ENCODE measurements at regions not wholly inside any gene's neighbourhood (a gene's known extent, or its start where the extent isn't known, plus 50 kb on each side); places are given as distances from the start of the nearest gene placed in this dataset.

DNA sequence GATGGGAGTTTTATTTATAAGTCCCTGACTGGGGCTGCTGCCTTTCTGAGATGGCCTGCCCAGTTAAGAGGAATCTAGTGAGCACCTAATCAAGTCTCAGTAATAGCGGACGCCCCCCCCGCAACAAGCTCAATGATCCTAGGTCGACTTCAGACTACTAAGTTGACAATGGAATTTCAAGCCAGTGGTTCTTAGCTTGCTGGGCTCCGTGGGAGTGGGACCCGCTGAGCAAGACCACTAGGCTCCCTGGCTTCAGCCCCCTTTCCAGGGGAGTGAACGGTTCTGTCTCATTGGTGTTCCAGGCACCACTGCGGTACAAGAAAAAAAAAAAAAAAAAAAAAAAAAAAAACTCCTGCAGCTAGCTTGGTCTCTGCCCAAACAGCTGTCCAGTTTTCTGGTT, 156.8 kb upstream of the CARD18 start:
- Histone ChIP-seq H3K4me2 (ENCODE audit: low read length) (no peak overlapping the region), H3K9me2 (ENCODE audit: insufficient read depth, low read length) (no peaks in the 10 kb centered on the region), H3K9me3 (ENCODE audit: low read length) (no peaks in the 10 kb centered on the region), H3K36me3 (ENCODE audit: insufficient read depth, low read length) (no peaks in the 10 kb centered on the region), H3K27ac (ENCODE audit: low read depth, low read length, poor library complexity, severe bottlenecking) (no peak overlapping the region), H3K4me1 (ENCODE audit: insufficient read depth, low read length, poor library complexity, severe bottlenecking) (no peaks in the 10 kb centered on the region), H4K20me1 (ENCODE audit: insufficient read depth, low read length) (no peaks in the 10 kb centered on the region), H3K4me3 (ENCODE audit: low read depth, low read length, poor library complexity, severe bottlenecking) (no peak overlapping the region), H3K79me2 (ENCODE audit: insufficient read depth, low read depth, low read length) (no peaks in the 10 kb centered on the region), H2AFZ (ENCODE audit: low read length) (no peak overlapping the region)
- no peak for TF ChIP-seq EZH2phosphoT487 (IDR thresholded peaks at IDR 0.05; ENCODE audit: borderline replicate concordance, low read depth, low read length)
- TF ChIP-seq, protein P1, sequence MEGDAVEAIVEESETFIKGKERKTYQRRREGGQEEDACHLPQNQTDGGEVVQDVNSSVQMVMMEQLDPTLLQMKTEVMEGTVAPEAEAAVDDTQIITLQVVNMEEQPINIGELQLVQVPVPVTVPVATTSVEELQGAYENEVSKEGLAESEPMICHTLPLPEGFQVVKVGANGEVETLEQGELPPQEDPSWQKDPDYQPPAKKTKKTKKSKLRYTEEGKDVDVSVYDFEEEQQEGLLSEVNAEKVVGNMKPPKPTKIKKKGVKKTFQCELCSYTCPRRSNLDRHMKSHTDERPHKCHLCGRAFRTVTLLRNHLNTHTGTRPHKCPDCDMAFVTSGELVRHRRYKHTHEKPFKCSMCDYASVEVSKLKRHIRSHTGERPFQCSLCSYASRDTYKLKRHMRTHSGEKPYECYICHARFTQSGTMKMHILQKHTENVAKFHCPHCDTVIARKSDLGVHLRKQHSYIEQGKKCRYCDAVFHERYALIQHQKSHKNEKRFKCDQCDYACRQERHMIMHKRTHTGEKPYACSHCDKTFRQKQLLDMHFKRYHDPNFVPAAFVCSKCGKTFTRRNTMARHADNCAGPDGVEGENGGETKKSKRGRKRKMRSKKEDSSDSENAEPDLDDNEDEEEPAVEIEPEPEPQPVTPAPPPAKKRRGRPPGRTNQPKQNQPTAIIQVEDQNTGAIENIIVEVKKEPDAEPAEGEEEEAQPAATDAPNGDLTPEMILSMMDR (conservative IDR thresholded peaks at IDR 0.05; ENCODE audit: low read length): no peak
- no TSS peak for BruUV-seq (replicated peaks)
- intact Hi-C loops (cut with micrococcal nuclease; ENCODE audit: unreplicated experiment): no loop called here
- DNase-seq (ENCODE audit: low spot score): no peak
- POLR2A ChIA-PET: interaction anchor here (1.0 kb wide), 1 partner anchor 8 kb away, joined by 3 read pairs; no protein-coding TSS in a partner anchor
- CTCF ChIA-PET (ENCODE audit: unreplicated experiment): no interaction called here

DNA sequence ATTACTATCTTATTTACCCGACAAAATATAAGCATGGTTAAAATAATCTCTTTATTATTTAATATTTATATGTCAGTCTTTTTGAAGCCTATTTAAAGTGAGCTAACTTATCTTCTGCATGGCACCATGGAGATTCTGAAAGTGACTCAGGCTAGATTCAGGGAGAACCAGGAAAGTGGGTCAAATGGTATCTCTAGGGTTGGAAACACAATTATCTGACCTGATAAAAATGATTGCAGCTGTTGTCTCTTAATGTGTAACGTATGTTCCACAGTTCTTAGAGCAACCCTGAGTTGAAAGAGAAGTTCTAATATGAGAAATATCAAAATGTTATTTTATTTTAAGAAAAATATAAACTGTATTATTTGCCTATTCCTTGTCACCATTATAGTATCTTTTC, 143.1 kb upstream of the CARD18 start:
- Histone ChIP-seq H3K4me2 (ENCODE audit: low read length) (no peak overlapping the region), H3K9me3 (ENCODE audit: low read length) (no peaks in the 10 kb centered on the region), H3K9me2 (ENCODE audit: insufficient read depth, low read length) (no peaks in the 10 kb centered on the region), H3K27ac (ENCODE audit: low read depth, low read length, poor library complexity, severe bottlenecking) (no peak overlapping the region), H3K4me1 (ENCODE audit: insufficient read depth, low read length, poor library complexity, severe bottlenecking) (no peaks in the 10 kb centered on the region), H3K79me2 (ENCODE audit: insufficient read depth, low read depth, low read length) (no peaks in the 10 kb centered on the region), H4K20me1 (ENCODE audit: insufficient read depth, low read length) (no peaks in the 10 kb centered on the region), H3K4me3 (ENCODE audit: low read depth, low read length, poor library complexity, severe bottlenecking) (no peak overlapping the region), H3K36me3 (ENCODE audit: insufficient read depth, low read length) (no peaks in the 10 kb centered on the region), H2AFZ (ENCODE audit: low read length) (no peak overlapping the region)
- no peak for DNase-seq (ENCODE audit: low spot score)
- CTCF ChIA-PET (ENCODE audit: unreplicated experiment): no interaction called here
- intact Hi-C loops (cut with micrococcal nuclease; ENCODE audit: unreplicated experiment): no loop called here
- POLR2A ChIA-PET: interaction anchor here (0.6 kb wide), 1 partner anchor 28 kb away, joined by 7 read pairs; no protein-coding TSS in a partner anchor
- TF ChIP-seq EZH2phosphoT487 (IDR thresholded peaks at IDR 0.05; ENCODE audit: borderline replicate concordance, low read depth, low read length): no peak
- TF ChIP-seq, protein P1 (conservative IDR thresholded peaks at IDR 0.05; ENCODE audit: low read length): no peak
- no TSS peak for BruUV-seq (replicated peaks)

DNA sequence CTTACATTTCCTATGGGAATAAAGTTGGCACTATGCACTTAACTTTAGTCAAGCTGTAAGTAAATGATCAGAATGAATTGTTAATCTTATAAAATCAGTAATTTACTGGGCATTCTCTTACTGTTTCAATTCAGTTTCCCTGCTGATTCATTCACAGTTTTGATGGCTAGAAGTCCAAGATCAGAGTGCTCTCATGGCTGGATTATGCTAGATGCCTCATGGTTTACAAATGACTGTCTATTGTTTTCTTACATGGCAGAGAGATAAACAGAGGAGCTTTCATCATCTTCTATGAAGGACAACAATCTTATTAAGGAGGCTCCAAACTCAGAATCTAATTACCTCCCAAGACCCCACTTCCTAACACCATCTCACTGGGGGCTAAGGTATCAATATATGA, 135.1 kb upstream of the CARD18 start:
- no peak for DNase-seq (ENCODE audit: low spot score)
- H4K20me1 ChIP-seq (ENCODE audit: insufficient read depth, low read length): no peaks in the 10 kb centered on the region
- H3K4me1 ChIP-seq (ENCODE audit: insufficient read depth, low read length, poor library complexity, severe bottlenecking): no peaks in the 10 kb centered on the region
- no peak for TF ChIP-seq EZH2phosphoT487 (IDR thresholded peaks at IDR 0.05; ENCODE audit: borderline replicate concordance, low read depth, low read length)
- TF ChIP-seq, protein P1 (conservative IDR thresholded peaks at IDR 0.05; ENCODE audit: low read length): no peak
- no peak overlapping the region for H2AFZ ChIP-seq (ENCODE audit: low read length)
- no TSS peak for BruUV-seq (replicated peaks)
- no peak overlapping the region for H3K4me3 ChIP-seq (ENCODE audit: low read depth, low read length, poor library complexity, severe bottlenecking)
- H3K4me2 ChIP-seq (ENCODE audit: low read length): no peak overlapping the region
- ChIA-PET POLR2A (interaction anchor here (0.6 to 0.7 kb wide), 2 partner anchors 94 to 307 kb away, joined by 3 to 5 read pairs; no protein-coding TSS in a partner anchor), CTCF (ENCODE audit: unreplicated experiment) (no interaction called here)
- H3K9me3 ChIP-seq (ENCODE audit: low read length): no peaks in the 10 kb centered on the region
- no peaks in the 10 kb centered on the region for H3K36me3 ChIP-seq (ENCODE audit: insufficient read depth, low read length)
- no peaks in the 10 kb centered on the region for H3K79me2 ChIP-seq (ENCODE audit: insufficient read depth, low read depth, low read length)
- H3K27ac ChIP-seq (ENCODE audit: low read depth, low read length, poor library complexity, severe bottlenecking): no peak overlapping the region
- no peaks in the 10 kb centered on the region for H3K9me2 ChIP-seq (ENCODE audit: insufficient read depth, low read length)
- intact Hi-C loops (cut with micrococcal nuclease; ENCODE audit: unreplicated experiment): no loop called here

All from OCI-LY7 (cell line).